OCI-LY7 (cell line): ENCODE measurements at regions not wholly inside any gene's neighbourhood (a gene's known extent, or its start where the extent isn't known, plus 50 kb on each side); places are given as distances from the start of the nearest gene placed in this dataset.

ENCODE experiments used
- BruUV-seq: library from RNA; stranded (reverse); fragments of 400-500 nt; replicated peaks from 2 replicates; lab custom pipeline; 2021; lab: Mats Ljungman, UMichigan
- CTCF ChIA-PET: fragments of 300-600 bp; sonication (Branson Sonifier 250); formaldehyde crosslinking; loops from one replicate; lab custom pipeline; 2022; ENCODE audit warnings: antibody characterized with exemption; ENCODE audit not compliant: unreplicated experiment; lab: Charles Lee
- POLR2A ChIA-PET: fragments of 300-600 bp; sonication (Branson Sonifier 250); formaldehyde crosslinking; loops from one replicate; lab custom pipeline; 2022; ENCODE audit warnings: antibody characterized with exemption; lab: Charles Lee
- DNase-seq: peaks from one replicate; pipeline ENCODE4 v3.0.0-alpha.2; 2015; ENCODE audit warnings: low spot score
- H2AFZ ChIP-seq: fragments of 200-600 bp; sonication (generic), shearing (Covaris generic); 2 replicates; pipeline ENCODE4 v1.6.1; 2014; ENCODE audit warnings: mild to moderate bottlenecking, antibody characterized with exemption, low read length, moderate library complexity
- H3K27ac ChIP-seq: fragments of 200-600 bp; sonication (generic); 2 replicates; pipeline ENCODE4 v1.5.1; 2014; ENCODE audit warnings: mixed run types, low read depth, mild to moderate bottlenecking, moderate library complexity, low read length, inconsistent platforms; ENCODE audit not compliant: poor library complexity, severe bottlenecking
- H3K36me3 ChIP-seq: fragments of 200-600 bp; sonication (generic); 2 replicates; pipeline ENCODE4 v1.6.1; 2014; ENCODE audit warnings: mild to moderate bottlenecking, antibody characterized with exemption, low read length, moderate library complexity, mixed read lengths; ENCODE audit not compliant: insufficient read depth
- H3K4me1 ChIP-seq: fragments of 200-600 bp; sonication (generic); 2 replicates; pipeline ENCODE4 v1.5.1; 2014; ENCODE audit warnings: mild to moderate bottlenecking, low read length; ENCODE audit not compliant: insufficient read depth, poor library complexity, severe bottlenecking
- H3K4me2 ChIP-seq: fragments of 200-600 bp; sonication (generic); 2 replicates; pipeline ENCODE4 v1.6.1; 2014; ENCODE audit warnings: mild to moderate bottlenecking, low read length
- H3K4me3 ChIP-seq: fragments of 200-600 bp; sonication (generic); 2 replicates; pipeline ENCODE4 v1.5.1; 2014; ENCODE audit warnings: mild to moderate bottlenecking, low read depth, low read length; ENCODE audit not compliant: poor library complexity, severe bottlenecking
- H3K79me2 ChIP-seq: fragments of 200-600 bp; sonication (generic); 2 replicates; pipeline ENCODE4 v1.6.1; 2016; ENCODE audit warnings: low read depth, mild to moderate bottlenecking, low read length, moderate library complexity, mixed read lengths; ENCODE audit not compliant: insufficient read depth
- H3K9me2 ChIP-seq: fragments of 200-600 bp; sonication (generic); 2 replicates; pipeline ENCODE4 v1.6.1; 2016; ENCODE audit warnings: mild to moderate bottlenecking, low read length, mixed read lengths; ENCODE audit not compliant: insufficient read depth
- H3K9me3 ChIP-seq: fragments of 200-600 bp; sonication (generic); 2 replicates; pipeline ENCODE4 v1.6.1; 2014; ENCODE audit warnings: mild to moderate bottlenecking, mixed run types, low read length, mixed read lengths
- H4K20me1 ChIP-seq: fragments of 200-600 bp; sonication (generic); 2 replicates; pipeline ENCODE4 v1.6.1; 2014; ENCODE audit warnings: mild to moderate bottlenecking, antibody characterized with exemption, low read length, moderate library complexity, mixed read lengths; ENCODE audit not compliant: insufficient read depth
- EZH2phosphoT487 ChIP-seq: fragments of 200-600 bp; sonication (generic); IDR thresholded peaks from 2 replicates; pipeline ENCODE4 v1.6.1; 2018; ENCODE audit warnings: low read depth, borderline replicate concordance, mild to moderate bottlenecking, mixed run types, antibody characterized with exemption, low read length, moderate library complexity, mixed read lengths
- intact Hi-C: fragments of 100-400 bp; cut with micrococcal nuclease; formaldehyde crosslinking; loops from one replicate; pipeline ENCODE4 v1.10.0; 2022; ENCODE audit not compliant: unreplicated experiment
- TF ChIP-seq, protein P1 (sequence below): fragments of 200-600 bp; sonication (generic); conservative IDR thresholded peaks from 2 replicates; pipeline ENCODE4 v1.5.1; 2014; ENCODE audit warnings: mild to moderate bottlenecking, antibody characterized with exemption, low read length, moderate library complexity, mixed read lengths

DNA sequence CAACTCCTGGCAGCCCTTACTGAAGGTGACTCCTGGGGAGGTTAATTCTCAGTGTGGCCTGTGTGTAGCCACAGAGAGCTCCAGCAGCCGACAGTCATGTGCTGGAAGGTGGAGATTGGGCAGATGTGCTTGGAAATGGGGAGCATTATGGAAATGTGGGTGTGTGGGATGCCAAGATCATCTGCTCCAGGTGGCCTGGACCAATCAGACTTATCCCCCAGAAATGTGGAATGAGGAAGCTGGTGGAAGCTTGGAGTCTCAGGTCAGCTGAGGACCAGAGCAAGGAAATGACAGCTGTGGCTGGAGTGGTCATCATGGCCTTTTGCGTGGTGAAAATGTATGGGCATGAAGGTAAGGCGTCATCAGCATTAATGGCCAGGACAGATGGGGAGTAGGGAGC is 234.0 kb downstream of the MIAT start:
- Histone ChIP-seq H4K20me1 (no peaks in the 10 kb centered on the region), H3K9me3 (no peaks in the 10 kb centered on the region), H3K36me3 (no peaks in the 10 kb centered on the region), H3K4me1 (no peaks in the 10 kb centered on the region), H3K27ac (no peak overlapping the region), H3K9me2 (no peaks in the 10 kb centered on the region), H3K4me2 (no peak overlapping the region), H3K4me3 (no peak overlapping the region), H3K79me2 (no peaks in the 10 kb centered on the region), H2AFZ (no peak overlapping the region)
- intact Hi-C loops: no loop called here
- ChIA-PET POLR2A (interaction anchor here (0.5 kb wide), 1 partner anchor 108 kb away, joined by 3 read pairs; no protein-coding TSS in a partner anchor), CTCF (no interaction called here)
- BruUV-seq: no TSS peak
- no peak for DNase-seq
- TF ChIP-seq, protein P1, sequence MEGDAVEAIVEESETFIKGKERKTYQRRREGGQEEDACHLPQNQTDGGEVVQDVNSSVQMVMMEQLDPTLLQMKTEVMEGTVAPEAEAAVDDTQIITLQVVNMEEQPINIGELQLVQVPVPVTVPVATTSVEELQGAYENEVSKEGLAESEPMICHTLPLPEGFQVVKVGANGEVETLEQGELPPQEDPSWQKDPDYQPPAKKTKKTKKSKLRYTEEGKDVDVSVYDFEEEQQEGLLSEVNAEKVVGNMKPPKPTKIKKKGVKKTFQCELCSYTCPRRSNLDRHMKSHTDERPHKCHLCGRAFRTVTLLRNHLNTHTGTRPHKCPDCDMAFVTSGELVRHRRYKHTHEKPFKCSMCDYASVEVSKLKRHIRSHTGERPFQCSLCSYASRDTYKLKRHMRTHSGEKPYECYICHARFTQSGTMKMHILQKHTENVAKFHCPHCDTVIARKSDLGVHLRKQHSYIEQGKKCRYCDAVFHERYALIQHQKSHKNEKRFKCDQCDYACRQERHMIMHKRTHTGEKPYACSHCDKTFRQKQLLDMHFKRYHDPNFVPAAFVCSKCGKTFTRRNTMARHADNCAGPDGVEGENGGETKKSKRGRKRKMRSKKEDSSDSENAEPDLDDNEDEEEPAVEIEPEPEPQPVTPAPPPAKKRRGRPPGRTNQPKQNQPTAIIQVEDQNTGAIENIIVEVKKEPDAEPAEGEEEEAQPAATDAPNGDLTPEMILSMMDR: no peak
- no peak for TF ChIP-seq EZH2phosphoT487

DNA sequence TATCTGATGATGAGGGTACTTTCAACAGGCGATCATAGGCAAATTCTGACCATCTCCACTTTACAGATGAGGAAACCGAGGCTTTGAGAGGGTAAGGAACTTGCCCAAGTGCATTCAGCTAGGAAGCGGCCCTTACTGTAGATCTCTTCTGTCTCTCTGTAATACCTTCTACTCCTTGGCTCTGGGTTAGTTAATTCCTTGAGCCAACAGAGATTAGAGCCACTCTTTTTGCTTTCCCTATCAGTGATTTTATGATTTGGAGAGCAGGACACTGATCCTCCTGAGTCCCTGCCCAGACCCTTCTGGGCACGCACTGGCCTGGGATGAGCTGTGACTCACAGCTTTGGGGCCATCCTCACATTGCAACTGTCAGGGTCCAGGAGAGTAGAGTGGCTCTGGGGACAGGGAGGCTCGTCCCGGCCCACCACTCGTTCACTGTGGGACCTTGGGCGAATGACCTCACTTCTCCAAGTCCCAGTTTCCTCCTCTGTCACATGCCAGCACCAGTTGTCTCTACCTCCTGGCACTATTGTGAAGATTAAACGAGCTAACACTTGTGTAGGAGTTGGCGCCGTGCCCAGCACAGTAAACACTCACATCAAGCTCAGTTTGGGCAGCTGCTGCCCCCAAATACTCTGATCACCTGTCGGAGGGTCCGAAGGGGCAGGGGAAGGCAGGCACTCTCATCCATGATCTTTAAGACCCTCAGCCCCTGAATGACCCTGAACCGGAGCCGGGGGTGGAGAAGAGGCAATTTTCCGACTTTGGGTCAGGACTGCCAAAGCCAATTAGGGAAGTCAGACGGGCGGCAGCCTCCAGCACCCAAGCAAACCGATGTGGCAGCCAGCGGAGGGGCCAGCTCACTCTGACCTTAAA is 235.0 kb downstream of the MIAT start:
- no peaks in the 10 kb centered on the region for H3K4me1 ChIP-seq
- intact Hi-C loops: no loop called here
- H3K9me2 ChIP-seq: no peaks in the 10 kb centered on the region
- H3K9me3 ChIP-seq: no peaks in the 10 kb centered on the region
- no peak overlapping the region for H3K4me2 ChIP-seq
- no peak for TF ChIP-seq EZH2phosphoT487
- TF ChIP-seq, protein P1: no peak
- no TSS peak for BruUV-seq
- no peaks in the 10 kb centered on the region for H3K79me2 ChIP-seq
- no peaks in the 10 kb centered on the region for H4K20me1 ChIP-seq
- ChIA-PET POLR2A (interaction anchor here (0.7 kb wide), 1 partner anchor 84 kb away, joined by 3 read pairs; no protein-coding TSS in a partner anchor), CTCF (no interaction called here)
- no peak for DNase-seq
- no peak overlapping the region for H2AFZ ChIP-seq
- no peaks in the 10 kb centered on the region for H3K36me3 ChIP-seq
- H3K27ac ChIP-seq: no peak overlapping the region
- no peak overlapping the region for H3K4me3 ChIP-seq
